Smooth muscle cell (in vitro differentiated cells): ENCODE measurements at regions not wholly inside any gene's neighbourhood (a gene's known extent, or its start where the extent isn't known, plus 50 kb on each side); places are given as distances from the start of the nearest gene placed in this dataset.
A peak's percentile ranks its signal among the peaks of the same experiment; 100 is the strongest.

Experiments
- DNase-seq: peaks from one replicate; lab custom pipeline; 2025; ENCODE audit not compliant: unreplicated experiment; lab: John Stamatoyannopoulos, UW
- H2AFZ ChIP-seq: fragments of 200-600 bp; sonication (generic); 2 replicates; pipeline ENCODE4 v1.6.0; 2016; ENCODE audit warnings: antibody characterized with exemption, low read depth, mild to moderate bottlenecking
- H3F3A ChIP-seq: fragments of 200-600 bp; sonication (generic); 2 replicates; pipeline ENCODE4 v1.6.0; 2017; ENCODE audit warnings: antibody characterized with exemption, low read depth
- H3K27ac ChIP-seq: fragments of 200-600 bp; sonication (generic); 2 replicates; pipeline ENCODE4 v1.5.1; 2016; ENCODE audit warnings: low read depth, mild to moderate bottlenecking
- H3K27me3 ChIP-seq: fragments of 200-600 bp; sonication (generic); 2 replicates; pipeline ENCODE4 v1.6.1; 2016; ENCODE audit warnings: low read depth, mild to moderate bottlenecking
- H3K36me3 ChIP-seq: fragments of 200-600 bp; sonication (generic); 2 replicates; pipeline ENCODE4 v1.5.1; 2016; ENCODE audit warnings: low read depth
- H3K4me1 ChIP-seq: fragments of 200-600 bp; sonication (generic); 2 replicates; pipeline ENCODE4 v1.5.1; 2016; ENCODE audit warnings: low read depth
- H3K4me2 ChIP-seq: fragments of 200-600 bp; sonication (generic); 2 replicates; pipeline ENCODE4 v1.6.0; 2016; ENCODE audit warnings: mild to moderate bottlenecking
- H3K4me3 ChIP-seq: fragments of 200-600 bp; sonication (generic); 2 replicates; pipeline ENCODE4 v1.5.1; 2016; ENCODE audit warnings: mild to moderate bottlenecking
- H3K79me2 ChIP-seq: fragments of 200-600 bp; sonication (generic); 2 replicates; pipeline ENCODE4 v1.6.0; 2016; ENCODE audit warnings: low read depth, mild to moderate bottlenecking
- H3K9ac ChIP-seq: fragments of 200-600 bp; sonication (generic); 2 replicates; pipeline ENCODE4 v1.6.0; 2016; ENCODE audit warnings: low read depth
- H3K9me3 ChIP-seq: fragments of 200-600 bp; sonication (generic); replicated peaks from 2 replicates; pipeline ENCODE4 v1.5.1; 2016; ENCODE audit warnings: low read depth
- H4K20me1 ChIP-seq: fragments of 200-600 bp; sonication (generic); 2 replicates; pipeline ENCODE4 v1.6.0; 2016; ENCODE audit warnings: low read depth
- WGBS: methylation state at CpG from one replicate; pipeline ENCODE4 v1.1.7; 2016; ENCODE audit warnings: low lambda C conversion rate; 5-methylcytosine and 5-hydroxymethylcytosine counted together
- TF ChIP-seq, protein P1 (sequence below): fragments of 200-600 bp; sonication (generic); IDR thresholded peaks from 2 replicates; pipeline ENCODE4 v1.5.1; 2017; ENCODE audit warnings: borderline replicate concordance, mild to moderate bottlenecking, antibody characterized with exemption; ENCODE audit not compliant: insufficient read depth, poor library complexity, severe bottlenecking

DNA sequence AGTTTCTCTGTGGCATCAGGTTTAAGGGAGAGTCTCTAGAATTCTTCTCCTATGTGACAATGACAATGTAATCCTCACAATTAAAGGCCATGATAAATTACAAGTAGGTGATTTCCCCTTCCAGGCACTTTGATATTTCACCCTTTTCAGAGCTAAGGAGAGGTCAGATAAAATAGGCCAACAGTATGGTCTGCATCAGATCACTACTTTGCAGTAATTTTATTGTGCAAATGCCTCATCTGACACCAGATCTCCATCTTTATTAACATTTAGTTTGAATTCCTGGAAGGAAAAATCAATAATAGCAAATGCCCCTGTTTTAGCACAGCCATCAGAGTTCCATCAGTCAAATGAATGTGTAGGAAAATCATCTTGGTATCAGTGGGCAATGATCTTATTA is 72.8 kb upstream of the RAB27B start:
- no peak overlapping the region for H3K4me3 ChIP-seq
- H3K4me1 ChIP-seq = peaks cover 5% of the 10 kb centered on the region
- H2AFZ ChIP-seq = no peak overlapping the region
- no peaks in the 10 kb centered on the region for H4K20me1 ChIP-seq
- TF ChIP-seq, protein P1, sequence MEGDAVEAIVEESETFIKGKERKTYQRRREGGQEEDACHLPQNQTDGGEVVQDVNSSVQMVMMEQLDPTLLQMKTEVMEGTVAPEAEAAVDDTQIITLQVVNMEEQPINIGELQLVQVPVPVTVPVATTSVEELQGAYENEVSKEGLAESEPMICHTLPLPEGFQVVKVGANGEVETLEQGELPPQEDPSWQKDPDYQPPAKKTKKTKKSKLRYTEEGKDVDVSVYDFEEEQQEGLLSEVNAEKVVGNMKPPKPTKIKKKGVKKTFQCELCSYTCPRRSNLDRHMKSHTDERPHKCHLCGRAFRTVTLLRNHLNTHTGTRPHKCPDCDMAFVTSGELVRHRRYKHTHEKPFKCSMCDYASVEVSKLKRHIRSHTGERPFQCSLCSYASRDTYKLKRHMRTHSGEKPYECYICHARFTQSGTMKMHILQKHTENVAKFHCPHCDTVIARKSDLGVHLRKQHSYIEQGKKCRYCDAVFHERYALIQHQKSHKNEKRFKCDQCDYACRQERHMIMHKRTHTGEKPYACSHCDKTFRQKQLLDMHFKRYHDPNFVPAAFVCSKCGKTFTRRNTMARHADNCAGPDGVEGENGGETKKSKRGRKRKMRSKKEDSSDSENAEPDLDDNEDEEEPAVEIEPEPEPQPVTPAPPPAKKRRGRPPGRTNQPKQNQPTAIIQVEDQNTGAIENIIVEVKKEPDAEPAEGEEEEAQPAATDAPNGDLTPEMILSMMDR = no peak
- no peak overlapping the region for H3K9ac ChIP-seq
- H3K4me2 ChIP-seq = no peak overlapping the region
- no peaks in the 10 kb centered on the region for H3K9me3 ChIP-seq
- H3K79me2 ChIP-seq = no peaks in the 10 kb centered on the region
- no peak for DNase-seq
- no peaks in the 10 kb centered on the region for H3K36me3 ChIP-seq
- H3F3A ChIP-seq = no peaks in the 10 kb centered on the region
- H3K27ac ChIP-seq = no peak overlapping the region
- no peaks in the 10 kb centered on the region for H3K27me3 ChIP-seq

DNA sequence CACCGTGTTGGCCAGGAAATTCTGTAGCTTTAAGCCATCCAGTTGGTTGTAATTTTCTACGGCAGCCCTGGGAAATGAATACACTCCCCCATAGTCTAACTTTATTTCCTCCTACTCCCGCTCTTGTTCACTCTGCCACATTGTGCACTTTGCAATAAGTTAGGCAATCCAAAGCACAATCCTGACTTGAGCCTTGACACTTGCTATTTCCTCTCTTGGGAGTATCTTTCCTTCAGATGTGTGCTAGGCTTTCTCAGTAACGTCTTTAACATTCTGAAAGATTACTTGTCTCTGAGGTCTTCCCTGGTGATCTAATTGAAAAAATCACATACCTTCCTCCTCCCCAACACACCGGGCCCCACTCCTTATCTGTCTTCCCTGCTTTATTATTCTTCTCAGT is 65.9 kb upstream of the RAB27B start:
- peaks cover 5% of the 10 kb centered on the region for H3K4me1 ChIP-seq
- DNase-seq = no peak

DNA sequence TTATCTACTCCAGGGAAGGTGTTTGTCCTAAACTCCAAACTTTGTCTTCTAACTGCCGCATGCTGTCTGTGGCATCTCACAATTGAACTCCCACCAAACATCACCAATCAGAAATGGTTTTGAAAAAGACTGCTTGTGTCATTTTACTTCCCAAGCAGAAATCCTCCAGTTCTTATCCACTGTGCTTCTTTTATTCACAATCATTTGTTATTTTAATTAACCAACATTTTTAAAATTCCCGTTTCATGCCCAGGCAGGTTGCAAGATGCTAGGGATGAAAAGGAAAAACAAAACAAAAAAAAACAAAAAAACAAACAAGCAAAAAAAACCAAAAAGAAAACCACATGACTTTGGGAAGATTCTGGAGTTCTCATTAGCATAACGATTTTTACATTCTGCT is 63.5 kb upstream of the RAB27B start:
- 83% methylated on average over 3 of the region's 3 CpGs for WGBS
- Histone ChIP-seq H4K20me1 (no peaks in the 10 kb centered on the region), H3K9ac (no peak overlapping the region), H3K27ac (no peak overlapping the region), H3K27me3 (no peaks in the 10 kb centered on the region), H3K4me1 (no peaks in the 10 kb centered on the region), H3F3A (no peaks in the 10 kb centered on the region), H2AFZ (no peak overlapping the region), H3K79me2 (no peaks in the 10 kb centered on the region), H3K4me2 (no peak overlapping the region), H3K4me3 (no peak overlapping the region), H3K36me3 (no peaks in the 10 kb centered on the region), H3K9me3 (no peaks in the 10 kb centered on the region)
- DNase-seq = no peak
- TF ChIP-seq, protein P1 = no peak

More for the DNA sequence above, 65.9 kb upstream of the RAB27B start:
- no peak overlapping the region for H3K4me2 ChIP-seq
- 62% methylated on average over 5 of the region's 5 CpGs for WGBS
- no peaks in the 10 kb centered on the region for H3K27me3 ChIP-seq
- no peak overlapping the region for H3K9ac ChIP-seq
- no peaks in the 10 kb centered on the region for H3K9me3 ChIP-seq
- H2AFZ ChIP-seq = peak overlapping the region; percentile 38
- H3F3A ChIP-seq = no peaks in the 10 kb centered on the region
- no peak overlapping the region for H3K27ac ChIP-seq
- no peaks in the 10 kb centered on the region for H3K79me2 ChIP-seq
- TF ChIP-seq, protein P1 = no peak
- H3K4me3 ChIP-seq = no peak overlapping the region
- H4K20me1 ChIP-seq = no peaks in the 10 kb centered on the region
- H3K36me3 ChIP-seq = no peaks in the 10 kb centered on the region

DNA sequence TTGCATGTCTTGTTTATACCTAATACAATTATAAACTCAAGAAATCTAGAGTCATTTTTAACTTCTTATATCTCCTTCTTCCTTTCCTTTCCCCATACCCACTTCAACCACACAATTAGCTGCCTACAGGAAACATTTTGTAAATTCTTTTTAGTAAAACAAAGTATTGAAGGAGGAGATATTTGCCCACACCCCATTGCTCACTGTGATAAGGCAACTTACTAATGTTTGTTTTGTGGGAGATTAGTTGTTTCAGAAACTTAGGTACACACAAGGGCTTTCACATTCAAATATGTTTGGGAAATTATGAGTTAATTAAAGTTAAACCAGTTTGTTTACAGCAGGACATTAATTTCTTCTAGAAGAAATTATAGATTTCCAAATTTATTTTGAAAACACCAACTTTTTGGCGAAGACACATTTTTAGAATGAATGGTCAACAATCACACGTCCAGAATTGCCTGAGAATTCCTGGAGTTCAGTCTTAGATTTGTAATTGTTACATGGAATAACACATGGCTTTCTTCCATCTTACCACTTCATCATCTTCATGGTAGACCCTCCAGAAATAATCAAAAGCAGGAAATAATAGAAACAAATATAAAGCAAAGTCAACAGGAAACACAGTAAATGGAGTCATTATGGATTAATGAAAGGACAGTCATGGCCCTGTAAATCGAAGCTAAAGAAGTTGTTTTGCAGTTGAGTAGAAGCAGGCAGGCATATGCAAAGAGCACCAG is 62.5 kb upstream of the RAB27B start:
- no peaks in the 10 kb centered on the region for H3K9me3 ChIP-seq
- H3K4me1 ChIP-seq = no peaks in the 10 kb centered on the region
- no peak overlapping the region for H3K9ac ChIP-seq
- H4K20me1 ChIP-seq = no peaks in the 10 kb centered on the region
- no peak overlapping the region for H3K27ac ChIP-seq
- no peaks in the 10 kb centered on the region for H3K36me3 ChIP-seq
- 90% methylated on average over 3 of the region's 3 CpGs for WGBS
- no peak overlapping the region for H3K4me2 ChIP-seq
- TF ChIP-seq, protein P1 = no peak
- H3K79me2 ChIP-seq = no peaks in the 10 kb centered on the region
- no peak overlapping the region for H2AFZ ChIP-seq
- no peaks in the 10 kb centered on the region for H3K27me3 ChIP-seq
- no peak overlapping the region for H3K4me3 ChIP-seq
- no peak for DNase-seq
- H3F3A ChIP-seq = no peaks in the 10 kb centered on the region
